Left lung (tissue), 4 donors: ENCODE measurements at regions not wholly inside any gene's neighbourhood (a gene's known extent, or its start where the extent isn't known, plus 50 kb on each side); places are given as distances from the start of the nearest gene placed in this dataset.

ENCODE experiments used
- ATAC-seq: fragments of 200-7000 bp; cut with Tn5 transposase; one replicate; pipeline ENCODE4 v1.9.1; 2020; ENCODE audit warnings: moderate library complexity
- DNase-seq, 4 donors: peaks; one replicate each; pipeline ENCODE4 v3.0.0-alpha.2; 2013 to 2020
- H3K27ac ChIP-seq, 2 donors: fragments of 200-600 bp; sonication (generic) in 1 of 2; one replicate each; pipeline versions ENCODE4 v1.5.0 to v1.8.0; 2020 to 2021
- H3K27me3 ChIP-seq, 2 donors: fragments of 200-600 bp; sonication (generic) in 1 of 2; one replicate each; pipeline versions ENCODE4 v1.5.0 to v1.8.0; 2020 to 2021
- H3K36me3 ChIP-seq, 2 donors: fragments of 200-600 bp; sonication (generic) in 1 of 2; one replicate each; pipeline versions ENCODE4 v1.5.0 to v1.8.0; 2020 to 2021
- H3K4me1 ChIP-seq, 2 donors: fragments of 200-600 bp; one replicate each; pipeline ENCODE4 v1.8.0; 2021
- H3K4me3 ChIP-seq, 2 donors: fragments of 200-600 bp; sonication (generic) in 1 of 2; one replicate each; pipeline versions ENCODE4 v1.5.0 to v1.8.0; 2020 to 2021; ENCODE audit warnings: mild to moderate bottlenecking in 1 of 2
- H3K9me3 ChIP-seq, 2 donors: fragments of 200-600 bp; sonication (generic) in 1 of 2; one replicate each; pipeline versions ENCODE4 v1.5.0 to v1.8.0; 2020 to 2021
- CTCF ChIP-seq, 2 donors: fragments of 200-600 bp; sonication (generic) in 1 of 2; IDR thresholded peaks; one replicate each; pipeline versions ENCODE4 v1.5.0 to v1.8.0; 2021; ENCODE audit warnings: antibody characterized with exemption in 2 of 2
- intact Hi-C, 2 donors: fragments of 100-400 bp; cut with DNase I; formaldehyde crosslinking; loops; one replicate each; pipeline versions ENCODE4 v1.11.2 to v1.14.2; 2022
- donor health status: DM: no; HTN: yes; CAD: no.
- donor health status: DM: no; HTN: no; CAD: no.

- Histone ChIP-seq H3K36me3 (no peaks in the 10 kb centered on the region), H3K27me3 (no peaks in the 10 kb centered on the region), H3K9me3 (no peaks in the 10 kb centered on the region), H3K4me1 (no peaks in the 10 kb centered on the region), H3K4me3 (no peak overlapping the region), H3K27ac (no peak overlapping the region)
- no peak for ATAC-seq
- no peak for TF ChIP-seq CTCF (IDR thresholded peaks at IDR 0.05)
- DNase-seq = no peak
- intact Hi-C loops = no loop called here
Observed at GRCh38 chr2:8028036-8028435, 653.8 kb upstream of the ID2 start.

- no peaks in the 10 kb centered on the region for H3K36me3 ChIP-seq
- intact Hi-C loops = no loop called here
- no peaks in the 10 kb centered on the region for H3K27me3 ChIP-seq
- no peak overlapping the region for H3K4me3 ChIP-seq
- no peak for TF ChIP-seq CTCF (IDR thresholded peaks at IDR 0.05)
- no peaks in the 10 kb centered on the region for H3K4me1 ChIP-seq
- DNase-seq (no peak), ATAC-seq (no peak)
- no peak overlapping the region for H3K27ac ChIP-seq
- no peaks in the 10 kb centered on the region for H3K9me3 ChIP-seq
Observed at GRCh38 chr2:8028436-8028835, 653.4 kb upstream of the ID2 start.

GRCh38 chr2:8028981-8029380, 652.9 kb upstream of the ID2 start:
- Histone ChIP-seq H3K9me3 (no peaks in the 10 kb centered on the region), H3K36me3 (no peaks in the 10 kb centered on the region), H3K4me3 (no peak overlapping the region), H3K4me1 (no peaks in the 10 kb centered on the region), H3K27ac (no peak overlapping the region), H3K27me3 (no peaks in the 10 kb centered on the region)
- intact Hi-C loops = no loop called here
- no peak for TF ChIP-seq CTCF (IDR thresholded peaks at IDR 0.05)
- DNase-seq = no peak
- no peak for ATAC-seq

- DNase-seq (no peak), ATAC-seq (no peak)
- Histone ChIP-seq H3K27me3 (no peaks in the 10 kb centered on the region), H3K9me3 (no peaks in the 10 kb centered on the region), H3K27ac (no peak overlapping the region), H3K4me3 (no peak overlapping the region), H3K36me3 (no peaks in the 10 kb centered on the region), H3K4me1 (no peaks in the 10 kb centered on the region)
- intact Hi-C loops = no loop called here
- no peak for TF ChIP-seq CTCF (IDR thresholded peaks at IDR 0.05)
Observed at GRCh38 chr2:8030573-8031303, 651.1 kb upstream of the ID2 start.

- intact Hi-C loops = no loop called here
- ATAC-seq = no peak
- H3K27me3 ChIP-seq = no peaks in the 10 kb centered on the region
- H3K36me3 ChIP-seq = no peaks in the 10 kb centered on the region
- TF ChIP-seq CTCF (IDR thresholded peaks at IDR 0.05) = no peak
- no peak overlapping the region for H3K4me3 ChIP-seq
- DNase-seq = no peak
- H3K9me3 ChIP-seq = no peaks in the 10 kb centered on the region
- H3K4me1 ChIP-seq = no peaks in the 10 kb centered on the region
- no peak overlapping the region for H3K27ac ChIP-seq
Observed at GRCh38 chr2:8031370-8031769, 650.5 kb upstream of the ID2 start.
